Transverse colon (tissue), 4 donors: ENCODE measurements at regions not wholly inside any gene's neighbourhood (a gene's known extent, or its start where the extent isn't known, plus 50 kb on each side); places are given as distances from the start of the nearest gene placed in this dataset.

Source experiments
- CTCF ChIP-seq, 5 experiments: fragments of 200-600 bp in 3 of 5; fragments of 450-650 bp in 2 of 5; sonication (generic) in 3 of 5; IDR thresholded peaks; 1 replicate in 2 of 5; 2 replicates in 3 of 5; pipeline ENCODE4 v1.5.1; 2016 to 2017; ENCODE audit warnings: antibody characterized with exemption in 5 of 5, inconsistent platforms in 3 of 5, mild to moderate bottlenecking in 2 of 5, moderate library complexity in 1 of 5
- POLR2A ChIP-seq: fragments of 450-650 bp; IDR thresholded peaks from one replicate; pipeline ENCODE4 v1.6.1; 2016; ENCODE audit warnings: antibody characterized with exemption, mild to moderate bottlenecking, moderate library complexity
- POLR2AphosphoS5 ChIP-seq, 3 donors: sonication (generic); formaldehyde crosslinking; IDR thresholded peaks; one replicate each; pipeline ENCODE4 v1.6.1; 2016; ENCODE audit warnings: antibody characterized with exemption in 3 of 3

GRCh38 chr6:112683926-112684325, 336.8 kb downstream of the RFPL4B start:
- no peak for TF ChIP-seq POLR2A
- TF ChIP-seq CTCF (IDR thresholded peaks at IDR 0.05): no peak
- TF ChIP-seq POLR2AphosphoS5 (IDR thresholded peaks at IDR 0.05): no peak
